ENCODE measurements at regions not wholly inside any gene's neighbourhood (a gene's known extent, or its start where the extent isn't known, plus 50 kb on each side); places are given as distances from the start of the nearest gene placed in this dataset.

- no peak for TF ChIP-seq POLR2A (IDR thresholded peaks at IDR 0.05)
- TF ChIP-seq, protein P1, sequence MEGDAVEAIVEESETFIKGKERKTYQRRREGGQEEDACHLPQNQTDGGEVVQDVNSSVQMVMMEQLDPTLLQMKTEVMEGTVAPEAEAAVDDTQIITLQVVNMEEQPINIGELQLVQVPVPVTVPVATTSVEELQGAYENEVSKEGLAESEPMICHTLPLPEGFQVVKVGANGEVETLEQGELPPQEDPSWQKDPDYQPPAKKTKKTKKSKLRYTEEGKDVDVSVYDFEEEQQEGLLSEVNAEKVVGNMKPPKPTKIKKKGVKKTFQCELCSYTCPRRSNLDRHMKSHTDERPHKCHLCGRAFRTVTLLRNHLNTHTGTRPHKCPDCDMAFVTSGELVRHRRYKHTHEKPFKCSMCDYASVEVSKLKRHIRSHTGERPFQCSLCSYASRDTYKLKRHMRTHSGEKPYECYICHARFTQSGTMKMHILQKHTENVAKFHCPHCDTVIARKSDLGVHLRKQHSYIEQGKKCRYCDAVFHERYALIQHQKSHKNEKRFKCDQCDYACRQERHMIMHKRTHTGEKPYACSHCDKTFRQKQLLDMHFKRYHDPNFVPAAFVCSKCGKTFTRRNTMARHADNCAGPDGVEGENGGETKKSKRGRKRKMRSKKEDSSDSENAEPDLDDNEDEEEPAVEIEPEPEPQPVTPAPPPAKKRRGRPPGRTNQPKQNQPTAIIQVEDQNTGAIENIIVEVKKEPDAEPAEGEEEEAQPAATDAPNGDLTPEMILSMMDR (IDR thresholded peaks at IDR 0.05) = no peak
These were observed 1429.3 kb downstream of the BRD1 start for GRCh38 chr22:48398181-48398905.

Data from heart left ventricle (tissue), 13 donors.